Hepatocyte (in vitro differentiated cells): ENCODE measurements at regions not wholly inside any gene's neighbourhood (a gene's known extent, or its start where the extent isn't known, plus 50 kb on each side); places are given as distances from the start of the nearest gene placed in this dataset.

ENCODE experiments used
- CTCF ChIP-seq: fragments of 200-600 bp; sonication (generic); IDR thresholded peaks from 2 replicates; pipeline ENCODE4 v1.5.1; 2016; ENCODE audit warnings: antibody characterized with exemption, mild to moderate bottlenecking; ENCODE audit not compliant: poor library complexity
- EZH2 ChIP-seq: fragments of 200-600 bp; sonication (generic); IDR thresholded peaks from 2 replicates; pipeline ENCODE4 v1.6.1; 2016; ENCODE audit warnings: antibody characterized with exemption, mild to moderate bottlenecking, borderline replicate concordance
- EZH2phosphoT487 ChIP-seq: fragments of 200-600 bp; sonication (generic); IDR thresholded peaks from one replicate; pipeline ENCODE4 v1.6.1; 2018; ENCODE audit warnings: antibody characterized with exemption, mild to moderate bottlenecking, low read depth, moderate library complexity; ENCODE audit not compliant: unreplicated experiment, severe bottlenecking

GRCh38 chr13:76053181-76053580 lies 417.1 kb downstream of the LMO7 start:
- TF ChIP-seq CTCF (no peak), EZH2 (no peak), EZH2phosphoT487 (no peak)
